Right lung (tissue), 2 donors: ENCODE measurements at regions not wholly inside any gene's neighbourhood (a gene's known extent, or its start where the extent isn't known, plus 50 kb on each side); places are given as distances from the start of the nearest gene placed in this dataset.

ENCODE experiments used
- DNase-seq, 2 donors: peaks; one replicate each; pipeline ENCODE4 v3.0.0-alpha.2; 2013

DNA sequence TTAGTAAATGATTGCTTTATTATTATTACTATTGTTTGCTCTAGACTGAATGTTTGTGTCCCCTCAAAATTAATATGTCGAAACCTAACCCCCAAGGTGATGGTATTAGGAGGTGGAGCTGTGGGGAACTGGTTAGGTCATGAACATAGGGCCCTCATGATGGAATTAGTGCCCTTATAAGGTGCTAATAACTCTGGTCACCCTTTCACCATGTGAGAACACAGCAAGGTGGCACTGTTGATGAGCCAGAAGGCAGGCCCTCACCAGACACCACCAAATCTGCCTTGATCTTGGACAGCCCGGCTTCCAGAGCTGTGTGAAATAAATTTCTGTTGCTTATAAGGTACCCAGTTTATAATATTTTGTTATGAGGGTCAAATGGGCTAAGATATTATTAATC lies 95.8 kb downstream of the BDNF start:
- DNase-seq = no peak

GRCh38 chr11:27603376-27603990 lies 96.8 kb downstream of the BDNF start:
- DNase-seq = no peak

- DNase-seq = no peak
Measured at GRCh38 chr11:27600656-27601055, 94.1 kb upstream of the LIN7C start.

DNA sequence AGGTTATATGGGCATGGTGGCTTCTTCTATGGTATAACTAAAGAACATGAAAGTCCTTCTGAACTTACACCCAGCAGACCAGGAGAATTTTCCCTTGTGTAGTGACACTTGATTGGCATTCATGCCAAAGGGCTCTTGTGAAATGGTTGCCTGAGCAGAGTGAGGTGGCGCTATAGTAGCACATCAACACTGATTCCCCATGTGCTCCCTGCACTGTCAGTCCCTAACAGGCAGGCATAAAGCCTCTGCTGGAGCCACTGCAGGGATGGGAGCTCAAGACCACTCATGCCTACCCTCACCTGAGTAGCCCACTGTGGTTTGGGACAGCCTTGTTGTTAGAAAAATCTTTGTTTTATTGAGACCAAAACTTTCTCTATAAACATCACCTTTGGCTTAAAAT lies 92.6 kb upstream of the LIN7C start:
- DNase-seq = no peak

GRCh38 chr11:27596802-27597201 lies 90.2 kb upstream of the LIN7C start:
- DNase-seq = no peak

GRCh38 chr11:27596388-27596787 lies 89.8 kb upstream of the LIN7C start:
- no peak for DNase-seq

DNA sequence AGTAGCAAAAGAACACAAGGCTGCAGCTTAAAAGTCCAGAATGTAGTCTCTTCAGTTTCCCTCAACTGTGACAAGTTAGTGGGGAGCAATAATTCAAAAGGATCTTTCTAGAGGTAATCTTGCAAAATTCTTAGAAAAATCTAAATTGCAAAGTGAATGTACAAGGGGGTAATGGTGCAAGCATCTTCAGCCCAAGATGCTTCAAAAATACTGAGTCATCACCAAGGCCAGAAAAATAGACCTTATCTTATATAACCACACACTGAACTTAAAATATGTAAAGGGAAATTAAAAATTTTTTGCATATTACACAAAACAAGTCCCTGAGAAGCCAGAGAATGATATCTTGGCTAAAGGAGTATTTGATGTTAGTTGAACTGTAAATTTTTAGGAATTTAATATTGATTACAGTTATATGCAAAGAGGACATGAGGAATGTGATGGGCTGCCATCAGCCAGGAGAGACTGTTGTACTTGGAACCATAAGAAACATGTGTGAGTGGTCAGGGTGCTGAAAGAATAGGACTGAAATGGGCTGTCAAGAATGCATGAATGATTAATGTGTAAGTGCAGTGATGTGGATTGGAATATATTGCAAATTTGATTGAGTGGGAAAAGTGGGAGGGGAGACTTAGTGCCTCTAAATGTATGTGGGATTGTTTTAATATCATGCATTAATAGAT lies 85.7 kb upstream of the LIN7C start:
- no peak for DNase-seq

- DNase-seq = no peak
Measured at GRCh38 chr11:27582621-27583020, 76.1 kb upstream of the LIN7C start.

- DNase-seq = no peak
Measured at GRCh38 chr11:27574342-27574741, 67.8 kb upstream of the LIN7C start.

GRCh38 chr11:27573024-27573423 lies 66.5 kb upstream of the LIN7C start:
- DNase-seq = no peak

DNA sequence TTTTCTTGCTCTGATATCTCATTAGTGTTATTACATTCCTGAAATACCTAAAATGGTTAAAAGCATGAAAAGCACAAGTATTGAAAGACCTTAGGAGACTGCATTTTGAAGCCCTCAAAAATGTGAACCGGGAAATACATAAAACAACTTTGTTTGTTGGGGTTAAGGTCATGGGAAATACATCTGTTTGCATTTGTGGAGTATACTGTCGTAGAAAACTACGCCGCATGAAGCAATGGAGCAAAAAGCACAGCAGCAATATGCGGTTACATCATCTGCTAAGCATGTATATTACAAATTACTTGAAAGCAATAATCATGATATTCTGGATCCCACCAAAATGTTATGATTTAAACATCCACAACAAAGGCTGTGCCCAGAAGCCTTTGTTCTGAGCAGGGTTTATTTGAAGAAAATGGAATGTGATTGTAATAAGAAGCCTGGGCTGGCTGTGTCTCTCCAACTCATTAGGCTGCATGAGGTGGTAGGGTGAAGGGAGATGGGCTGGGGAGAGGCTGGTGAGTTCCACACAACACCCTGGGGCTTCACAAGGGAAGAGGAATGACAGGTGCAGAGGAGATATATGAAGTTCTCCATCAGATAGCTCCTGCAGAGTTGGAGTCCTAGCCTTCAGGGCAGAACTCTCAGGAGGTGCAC lies 64.7 kb upstream of the LIN7C start:
- peak in 1 of 2 donors; percentile 4 for DNase-seq

- no peak for DNase-seq
Measured at GRCh38 chr11:27570542-27570941, 64.0 kb upstream of the LIN7C start.

- DNase-seq = no peak
Measured at GRCh38 chr11:27563641-27564040, 57.1 kb upstream of the LIN7C start.

- no peak for DNase-seq
Measured at GRCh38 chr11:27563201-27563600, 56.6 kb upstream of the LIN7C start.

GRCh38 chr11:27558401-27558800 lies 51.8 kb upstream of the LIN7C start:
- no peak for DNase-seq

- no peak for DNase-seq
Measured at GRCh38 chr11:27557226-27557625, 50.7 kb upstream of the LIN7C start.
